ENCODE measurements at regions not wholly inside any gene's neighbourhood (a gene's known extent, or its start where the extent isn't known, plus 50 kb on each side); places are given as distances from the start of the nearest gene placed in this dataset.

GRCh38 chr1:228854907-228855306, 119.6 kb downstream of the RHOU start:
- TF ChIP-seq POLR2A (IDR thresholded peaks at IDR 0.05) (no peak), CTCF (IDR thresholded peaks at IDR 0.05) (no peak)
